ENCODE measurements at regions not wholly inside any gene's neighbourhood (a gene's known extent, or its start where the extent isn't known, plus 50 kb on each side); places are given as distances from the start of the nearest gene placed in this dataset.

DNA sequence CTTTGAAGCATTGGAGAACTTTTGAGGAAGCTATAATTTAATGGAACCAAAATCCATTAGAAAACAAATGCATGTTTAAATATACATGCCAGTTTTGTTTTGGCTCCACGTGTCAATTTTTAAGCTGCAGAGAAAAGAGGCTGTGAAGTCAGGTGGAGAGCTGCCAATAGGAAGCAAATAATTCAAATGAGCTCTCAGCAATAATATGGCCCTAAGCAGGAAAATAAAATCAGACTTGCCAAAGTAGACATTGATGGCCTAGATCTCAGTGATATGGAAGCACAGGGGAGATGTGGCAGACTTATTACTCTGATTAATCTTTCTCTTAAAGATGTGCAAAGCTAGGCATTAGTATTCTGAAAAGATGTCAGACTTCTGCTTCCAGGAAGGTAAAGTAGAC, 769.8 kb upstream of the NDST4 start:
- peak; percentile 77 for DNase-seq (ENCODE audit: low read depth)
- H3K4me3 ChIP-seq (ENCODE audit: low read depth, low read length) = no peak overlapping the region
- no peak for TF ChIP-seq CTCF (IDR thresholded peaks at IDR 0.05; ENCODE audit: control insufficient read depth, extremely low read depth, insufficient read depth)

- DNase-seq (ENCODE audit: low read depth) = no peak
- TF ChIP-seq CTCF (IDR thresholded peaks at IDR 0.05; ENCODE audit: control insufficient read depth, extremely low read depth, insufficient read depth) = no peak
- H3K4me3 ChIP-seq (ENCODE audit: low read depth, low read length) = no peak overlapping the region
Observed at GRCh38 chr4:115873048-115873447, 759.6 kb upstream of the NDST4 start.

- TF ChIP-seq CTCF (IDR thresholded peaks at IDR 0.05; ENCODE audit: control insufficient read depth, extremely low read depth, insufficient read depth) = no peak
- no peak for DNase-seq (ENCODE audit: low read depth)
Observed at GRCh38 chr4:115871596-115871995, 758.2 kb upstream of the NDST4 start.

DNA sequence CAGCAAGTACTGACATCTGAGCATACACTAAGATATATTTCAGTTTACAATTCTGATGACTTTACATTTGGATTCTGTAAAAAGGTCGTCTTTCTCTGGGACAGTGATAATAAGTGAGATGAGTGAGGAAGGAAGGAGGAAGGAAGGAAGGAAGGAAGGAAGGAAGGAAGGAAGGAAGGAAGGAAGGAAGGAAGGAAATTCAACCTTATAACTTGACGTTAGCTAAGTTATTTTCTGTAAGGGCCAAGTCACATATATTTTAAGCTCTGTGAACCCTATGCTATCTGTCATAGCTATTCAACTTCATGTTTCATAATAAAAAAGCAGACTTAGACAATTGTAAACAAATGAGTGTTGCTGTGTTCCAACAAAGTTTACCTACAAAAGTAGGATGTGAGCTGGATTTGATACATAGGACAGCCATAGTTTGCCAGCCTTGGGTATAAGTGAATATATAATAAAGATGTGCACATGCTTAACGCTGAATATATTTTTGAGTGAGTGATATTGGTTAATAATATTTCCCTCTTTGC, 753.0 kb upstream of the NDST4 start:
- TF ChIP-seq CTCF (IDR thresholded peaks at IDR 0.05; ENCODE audit: control insufficient read depth, extremely low read depth, insufficient read depth) = no peak
- DNase-seq (ENCODE audit: low read depth) = peak; percentile 42
- no peak overlapping the region for H3K4me3 ChIP-seq (ENCODE audit: low read depth, low read length)

More at GRCh38 chr4:115871596-115871995, 758.2 kb upstream of the NDST4 start:
- H3K4me3 ChIP-seq (ENCODE audit: low read depth, low read length) = no peak overlapping the region

DNA sequence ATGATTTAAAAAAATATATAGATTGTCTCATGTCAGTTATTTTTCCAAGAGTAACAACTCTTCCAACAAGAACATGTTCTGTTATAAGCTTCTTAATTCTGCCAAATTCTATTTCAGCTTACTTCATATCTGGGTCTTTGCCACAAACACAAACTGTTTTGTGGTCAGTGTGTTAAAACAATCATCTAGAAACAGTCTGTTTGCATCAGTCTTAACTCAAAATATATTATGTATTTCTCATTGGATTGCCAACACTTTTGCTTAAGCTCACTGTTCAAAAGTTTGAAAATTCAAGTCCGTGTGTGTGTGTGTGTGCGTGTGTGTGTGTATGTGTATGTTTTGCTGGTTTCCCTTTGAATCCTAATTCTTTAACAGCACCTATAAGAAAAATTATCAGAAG, 752.3 kb upstream of the NDST4 start:
- H3K4me3 ChIP-seq (ENCODE audit: low read depth, low read length) = no peak overlapping the region
- no peak for DNase-seq (ENCODE audit: low read depth)
- TF ChIP-seq CTCF (IDR thresholded peaks at IDR 0.05; ENCODE audit: control insufficient read depth, extremely low read depth, insufficient read depth) = no peak

- no peak overlapping the region for H3K4me3 ChIP-seq (ENCODE audit: low read depth, low read length)
- DNase-seq (ENCODE audit: low read depth) = no peak
Observed at GRCh38 chr4:115852767-115853091, 739.3 kb upstream of the NDST4 start.

More at GRCh38 chr4:115852767-115853091, 739.3 kb upstream of the NDST4 start:
- no peak for TF ChIP-seq CTCF (IDR thresholded peaks at IDR 0.05; ENCODE audit: control insufficient read depth, extremely low read depth, insufficient read depth)

All from LNCaP clone FGC (cell line).